HepG2 (cell line): ENCODE measurements at regions not wholly inside any gene's neighbourhood (a gene's known extent, or its start where the extent isn't known, plus 50 kb on each side); places are given as distances from the start of the nearest gene placed in this dataset.

Source experiments
- ETV5 ChIP-seq: IDR thresholded peaks from 2 replicates; pipeline ENCODE4 v1.6.1; 2018; ENCODE audit warnings: missing biosample characterization, missing genetic modification reagents, inconsistent platforms, borderline replicate concordance
- EZH2 ChIP-seq: conservative IDR thresholded peaks from 2 replicates; pipeline ENCODE4 v1.6.1; 2012; ENCODE audit warnings: mild to moderate bottlenecking, low read depth, low read length, moderate library complexity
- GPBP1L1 ChIP-seq: sonication (generic); formaldehyde crosslinking; IDR thresholded peaks from 2 replicates; pipeline ENCODE4 v1.5.0; 2020; ENCODE audit warnings: mild to moderate bottlenecking, missing genetic modification reagents
- HMGA1 ChIP-seq: sonication (generic); formaldehyde crosslinking; conservative IDR thresholded peaks from 2 replicates; pipeline ENCODE4 v1.4.0; 2020; ENCODE audit warnings: missing genetic modification reagents
- MEIS2 ChIP-seq: sonication (generic); formaldehyde crosslinking; IDR thresholded peaks from 2 replicates; pipeline ENCODE4 v1.9.0; 2021; ENCODE audit warnings: mild to moderate bottlenecking, missing genetic modification reagents
- NR2C2 ChIP-seq: sonication (generic); formaldehyde crosslinking; IDR thresholded peaks from 2 replicates; pipeline ENCODE4 v1.4.0; 2020; ENCODE audit warnings: missing genetic modification reagents, mild to moderate bottlenecking, moderate library complexity, borderline replicate concordance
- SUZ12 ChIP-seq: fragments of 150-350 bp; IDR thresholded peaks from 2 replicates; pipeline ENCODE4 v1.6.1; 2014; ENCODE audit warnings: low read depth, low read length
- TCF7L2 ChIP-seq: IDR thresholded peaks from 2 replicates; pipeline ENCODE4 v1.6.1; 2011; ENCODE audit warnings: mild to moderate bottlenecking, low read depth, low read length, moderate library complexity
- ZBTB44 ChIP-seq: sonication (generic); formaldehyde crosslinking; IDR thresholded peaks from 2 replicates; pipeline ENCODE4 v1.4.0; 2020; ENCODE audit warnings: missing genetic modification reagents
- ZNF160 ChIP-seq: sonication (generic); formaldehyde crosslinking; IDR thresholded peaks from 2 replicates; pipeline ENCODE4 v1.8.0; 2022; ENCODE audit warnings: mild to moderate bottlenecking, inconsistent platforms, missing genetic modification reagents

- TF ChIP-seq EZH2 (no peak), TCF7L2 (no peak), ZNF160 (CRISPR knock-in tag) (no peak), ETV5 (CRISPR knock-in tag) (no peak), HMGA1 (no peak), GPBP1L1 (no peak), ZBTB44 (no peak), MEIS2 (CRISPR knock-in tag) (no peak), NR2C2 (CRISPR knock-in tag) (no peak), SUZ12 (no peak)
Measured at GRCh38 chr4:36420111-36420679, 138.8 kb downstream of the DTHD1 start.
